OCI-LY1 (cell line): ENCODE measurements at regions not wholly inside any gene's neighbourhood (a gene's known extent, or its start where the extent isn't known, plus 50 kb on each side); places are given as distances from the start of the nearest gene placed in this dataset.

Experiments used
- H2AFZ ChIP-seq: fragments of 200-600 bp; sonication (generic), shearing (Covaris generic); 2 replicates; pipeline ENCODE4 v1.6.0; 2014; ENCODE audit warnings: antibody characterized with exemption, mild to moderate bottlenecking, low read length
- H3F3A ChIP-seq: fragments of 200-600 bp; sonication (generic), shearing (Covaris generic); 2 replicates; pipeline ENCODE4 v1.6.0; 2014; ENCODE audit warnings: mild to moderate bottlenecking, antibody characterized with exemption, low read length, moderate library complexity; ENCODE audit not compliant: insufficient read depth
- H3K27ac ChIP-seq: fragments of 200-600 bp; sonication (generic); 2 replicates; pipeline ENCODE4 v1.5.1; 2014; ENCODE audit warnings: low read length, mixed run types, mild to moderate bottlenecking, low read depth; ENCODE audit not compliant: poor library complexity, severe bottlenecking
- H3K27me3 ChIP-seq: fragments of 200-600 bp; sonication (generic); 2 replicates; pipeline ENCODE4 v1.6.0; 2014; ENCODE audit warnings: antibody characterized with exemption, mild to moderate bottlenecking, low read length, moderate library complexity; ENCODE audit not compliant: insufficient read depth
- H3K36me3 ChIP-seq: fragments of 200-600 bp; sonication (generic); 2 replicates; pipeline ENCODE4 v1.6.1; 2014; ENCODE audit warnings: mild to moderate bottlenecking, antibody characterized with exemption, low read length, moderate library complexity, mixed read lengths; ENCODE audit not compliant: insufficient read depth
- H3K4me1 ChIP-seq: fragments of 200-600 bp; sonication (generic); 2 replicates; pipeline ENCODE4 v1.5.1; 2014; ENCODE audit warnings: mild to moderate bottlenecking, low read length, moderate library complexity; ENCODE audit not compliant: insufficient read depth, severe bottlenecking
- H3K4me2 ChIP-seq: fragments of 200-600 bp; sonication (generic), shearing (Covaris generic); 2 replicates; pipeline ENCODE4 v1.6.1; 2014; ENCODE audit warnings: low read length
- H3K4me3 ChIP-seq: fragments of 200-600 bp; sonication (generic); 2 replicates; pipeline ENCODE4 v1.5.1; 2014; ENCODE audit warnings: low read length, low read depth, mild to moderate bottlenecking, mixed read lengths; ENCODE audit not compliant: poor library complexity, severe bottlenecking
- H3K79me2 ChIP-seq: fragments of 200-600 bp; shearing (Covaris generic); 2 replicates; pipeline ENCODE4 v1.6.1; 2016; ENCODE audit warnings: mixed run types, low read length, mixed read lengths; ENCODE audit not compliant: insufficient read depth
- H3K9ac ChIP-seq: fragments of 200-600 bp; sonication (generic), shearing (Covaris generic); 2 replicates; pipeline ENCODE4 v1.6.1; 2014; ENCODE audit warnings: mild to moderate bottlenecking, low read length, mixed read lengths
- H3K9me2 ChIP-seq: fragments of 200-600 bp; sonication (generic), shearing (Covaris generic); 2 replicates; pipeline ENCODE4 v1.6.1; 2014; ENCODE audit warnings: low read depth, mild to moderate bottlenecking, low read length, mixed read lengths
- H3K9me3 ChIP-seq: fragments of 200-600 bp; shearing (Covaris generic); 2 replicates; pipeline ENCODE4 v1.6.1; 2014; ENCODE audit warnings: low read length, mixed read lengths
- H4K20me1 ChIP-seq: fragments of 200-600 bp; sonication (generic), shearing (Covaris generic); 2 replicates; pipeline ENCODE4 v1.6.0; 2016; ENCODE audit warnings: mild to moderate bottlenecking, low read length; ENCODE audit not compliant: insufficient read depth
- EZH2 ChIP-seq: fragments of 200-600 bp; sonication (generic), shearing (Covaris generic); IDR thresholded peaks from 2 replicates; pipeline ENCODE4 v1.8.0; 2017; ENCODE audit warnings: borderline replicate concordance, mixed run types, mild to moderate bottlenecking, antibody characterized with exemption, low read length, moderate library complexity, mixed read lengths
- TF ChIP-seq, protein P1 (sequence below): fragments of 200-600 bp; sonication (generic), shearing (Covaris generic); IDR thresholded peaks from 2 replicates; pipeline ENCODE4 v1.5.1; 2017; ENCODE audit warnings: mild to moderate bottlenecking, antibody characterized with exemption, low read length, moderate library complexity, mixed read lengths

DNA sequence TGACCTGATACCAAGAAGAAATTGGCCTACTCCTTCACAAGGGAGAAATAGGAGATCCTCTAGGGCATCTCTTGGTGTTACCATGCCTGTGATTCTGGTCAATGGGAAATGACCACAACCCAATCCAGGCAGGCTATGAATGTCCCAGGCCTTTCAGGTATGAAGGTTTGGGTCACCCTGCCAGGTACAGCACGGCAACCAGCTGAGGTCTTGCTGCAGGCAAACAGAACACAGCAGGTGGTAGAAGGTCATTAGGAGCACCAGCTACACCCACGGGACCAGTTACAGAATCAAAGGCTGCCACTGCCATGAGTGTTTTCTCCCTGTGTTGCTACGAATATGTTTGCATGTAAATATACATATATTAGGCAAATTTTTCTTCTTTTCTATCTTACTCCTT lies 202.3 kb downstream of the ERMARD start:
- Histone ChIP-seq H3K4me3 (no peak overlapping the region), H3K79me2 (no peaks in the 10 kb centered on the region), H3K36me3 (no peaks in the 10 kb centered on the region), H2AFZ (no peak overlapping the region), H3K9me2 (no peaks in the 10 kb centered on the region), H4K20me1 (no peaks in the 10 kb centered on the region), H3K4me2 (no peak overlapping the region), H3F3A (no peaks in the 10 kb centered on the region), H3K4me1 (no peaks in the 10 kb centered on the region), H3K27me3 (no peaks in the 10 kb centered on the region; the same call in 1 of the 2 replicates), H3K9ac (no peak overlapping the region), H3K27ac (no peak overlapping the region), H3K9me3 (no peaks in the 10 kb centered on the region)
- TF ChIP-seq EZH2 = no peak
- TF ChIP-seq, protein P1, sequence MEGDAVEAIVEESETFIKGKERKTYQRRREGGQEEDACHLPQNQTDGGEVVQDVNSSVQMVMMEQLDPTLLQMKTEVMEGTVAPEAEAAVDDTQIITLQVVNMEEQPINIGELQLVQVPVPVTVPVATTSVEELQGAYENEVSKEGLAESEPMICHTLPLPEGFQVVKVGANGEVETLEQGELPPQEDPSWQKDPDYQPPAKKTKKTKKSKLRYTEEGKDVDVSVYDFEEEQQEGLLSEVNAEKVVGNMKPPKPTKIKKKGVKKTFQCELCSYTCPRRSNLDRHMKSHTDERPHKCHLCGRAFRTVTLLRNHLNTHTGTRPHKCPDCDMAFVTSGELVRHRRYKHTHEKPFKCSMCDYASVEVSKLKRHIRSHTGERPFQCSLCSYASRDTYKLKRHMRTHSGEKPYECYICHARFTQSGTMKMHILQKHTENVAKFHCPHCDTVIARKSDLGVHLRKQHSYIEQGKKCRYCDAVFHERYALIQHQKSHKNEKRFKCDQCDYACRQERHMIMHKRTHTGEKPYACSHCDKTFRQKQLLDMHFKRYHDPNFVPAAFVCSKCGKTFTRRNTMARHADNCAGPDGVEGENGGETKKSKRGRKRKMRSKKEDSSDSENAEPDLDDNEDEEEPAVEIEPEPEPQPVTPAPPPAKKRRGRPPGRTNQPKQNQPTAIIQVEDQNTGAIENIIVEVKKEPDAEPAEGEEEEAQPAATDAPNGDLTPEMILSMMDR = no peak

GRCh38 chr6:169950558-169950957 lies 199.1 kb downstream of the ERMARD start:
- Histone ChIP-seq H3K9me2 (no peaks in the 10 kb centered on the region), H3K4me1 (no peaks in the 10 kb centered on the region), H3K79me2 (no peaks in the 10 kb centered on the region), H3K9me3 (no peaks in the 10 kb centered on the region), H3K27me3 (no peaks in the 10 kb centered on the region), H3K4me2 (no peak overlapping the region), H3F3A (no peaks in the 10 kb centered on the region), H4K20me1 (no peaks in the 10 kb centered on the region), H3K9ac (no peak overlapping the region), H3K27ac (no peak overlapping the region), H2AFZ (no peak overlapping the region), H3K36me3 (no peaks in the 10 kb centered on the region), H3K4me3 (no peak overlapping the region)
- no peak for TF ChIP-seq EZH2
- TF ChIP-seq, protein P1 = peak; percentile 56

DNA sequence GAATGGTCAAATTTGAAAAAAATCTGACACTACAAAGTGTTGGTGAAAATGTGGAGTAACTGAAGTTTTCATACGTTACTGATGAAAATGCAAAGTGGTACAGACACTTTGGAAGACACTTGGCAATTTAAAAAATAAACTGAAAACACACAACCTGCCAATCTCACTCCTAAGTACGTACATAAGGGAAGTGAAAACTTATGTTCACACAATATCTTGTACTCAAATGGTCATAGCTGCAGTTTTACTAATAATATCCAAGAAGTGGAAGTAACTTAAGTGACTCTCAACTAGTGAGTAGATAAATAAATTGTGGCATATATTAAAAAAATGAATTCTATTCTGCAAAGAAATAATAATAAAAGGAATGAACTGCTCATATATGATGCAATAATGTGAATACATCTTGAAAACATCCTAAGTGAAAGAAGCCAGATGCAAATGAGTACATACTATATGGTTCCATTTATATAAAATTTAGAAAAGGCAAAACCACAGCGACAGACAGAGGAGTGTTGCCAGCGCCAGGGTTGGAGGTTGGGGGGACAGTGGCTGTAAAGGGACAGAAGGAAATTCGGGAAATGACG lies 198.2 kb downstream of the ERMARD start:
- no peaks in the 10 kb centered on the region for H4K20me1 ChIP-seq
- no peaks in the 10 kb centered on the region for H3F3A ChIP-seq
- H3K9me2 ChIP-seq = no peaks in the 10 kb centered on the region
- H2AFZ ChIP-seq = no peak overlapping the region
- no peak overlapping the region for H3K27ac ChIP-seq
- H3K9ac ChIP-seq = no peak overlapping the region
- H3K4me3 ChIP-seq = no peak overlapping the region
- no peaks in the 10 kb centered on the region for H3K9me3 ChIP-seq
- TF ChIP-seq, protein P1 = no peak
- H3K79me2 ChIP-seq = no peaks in the 10 kb centered on the region
- no peaks in the 10 kb centered on the region for H3K36me3 ChIP-seq
- no peaks in the 10 kb centered on the region for H3K4me1 ChIP-seq
- H3K27me3 ChIP-seq = no peaks in the 10 kb centered on the region
- H3K4me2 ChIP-seq = no peak overlapping the region
